WERI-Rb-1 (cell line): ENCODE measurements at regions not wholly inside any gene's neighbourhood (a gene's known extent, or its start where the extent isn't known, plus 50 kb on each side); places are given as distances from the start of the nearest gene placed in this dataset.

Source experiments
- DNase-seq: peaks from one replicate; pipeline ENCODE4 v3.0.0-alpha.2; 2020
- H3K27ac ChIP-seq: fragments of 250-450 bp; sonication (Bioruptor Pico); 2 replicates; pipeline ENCODE4 v1.5.1; 2020; ENCODE audit warnings: mild to moderate bottlenecking, moderate library complexity
- H3K27me3 ChIP-seq: fragments of 250-450 bp; sonication (Bioruptor Pico); 2 replicates; pipeline ENCODE4 v1.5.1; 2021; ENCODE audit warnings: mild to moderate bottlenecking, low read depth, moderate library complexity; ENCODE audit not compliant: insufficient read depth, severe bottlenecking
- H3K36me3 ChIP-seq: fragments of 250-450 bp; sonication (Bioruptor Pico); 2 replicates; pipeline ENCODE4 v1.5.1; 2020; ENCODE audit warnings: mild to moderate bottlenecking, moderate library complexity
- H3K4me3 ChIP-seq: 2 replicates; pipeline ENCODE4 v1.5.1; 2011; ENCODE audit warnings: low read depth, mild to moderate bottlenecking, control low read depth, low read length
- H3K9me3 ChIP-seq: fragments of 250-450 bp; sonication (Bioruptor Pico); 2 replicates; pipeline ENCODE4 v1.5.1; 2021; ENCODE audit warnings: mild to moderate bottlenecking, moderate library complexity; ENCODE audit not compliant: severe bottlenecking
- CTCF ChIP-seq: IDR thresholded peaks from 2 replicates; pipeline ENCODE4 v1.5.1; 2011; ENCODE audit warnings: low read depth, mild to moderate bottlenecking, control low read depth, inconsistent platforms, low read length

DNA sequence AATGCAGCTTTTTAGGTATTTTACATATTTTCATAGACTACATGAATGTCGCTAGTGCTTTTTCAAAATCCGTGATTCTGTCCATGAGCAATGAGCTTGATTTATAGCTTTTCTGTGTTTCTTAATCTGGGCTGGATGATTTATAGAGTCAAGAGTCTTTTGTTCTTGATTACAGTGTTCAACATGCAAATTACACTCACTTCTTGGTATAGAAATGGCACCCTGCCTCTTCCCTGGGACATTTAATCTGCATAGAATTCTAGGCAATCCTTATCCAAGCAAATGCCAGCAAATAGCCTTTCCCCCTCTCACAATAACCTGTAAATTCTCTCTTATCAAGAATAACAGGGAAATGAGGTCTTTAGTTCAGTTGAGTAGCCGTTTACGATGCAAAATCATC is 246.2 kb upstream of the SEMA3C start:
- no peak for TF ChIP-seq CTCF
- Histone ChIP-seq H3K36me3 (no peaks in the 10 kb centered on the region), H3K4me3 (no peak overlapping the region), H3K9me3 (no peaks in the 10 kb centered on the region), H3K27me3 (no peaks in the 10 kb centered on the region), H3K27ac (no peak overlapping the region)
- DNase-seq = no peak

- no peaks in the 10 kb centered on the region for H3K27me3 ChIP-seq
- TF ChIP-seq CTCF = no peak
- no peak overlapping the region for H3K4me3 ChIP-seq
- H3K9me3 ChIP-seq = no peaks in the 10 kb centered on the region
- DNase-seq = no peak
- no peak overlapping the region for H3K27ac ChIP-seq
- H3K36me3 ChIP-seq = no peaks in the 10 kb centered on the region
Measured at GRCh38 chr7:81162771-81163525, 244.1 kb upstream of the SEMA3C start.

GRCh38 chr7:81162234-81162633 is 243.4 kb upstream of the SEMA3C start:
- no peaks in the 10 kb centered on the region for H3K27me3 ChIP-seq
- no peak for DNase-seq
- no peak for TF ChIP-seq CTCF
- no peaks in the 10 kb centered on the region for H3K9me3 ChIP-seq
- H3K4me3 ChIP-seq = no peak overlapping the region
- H3K27ac ChIP-seq = no peak overlapping the region
- H3K36me3 ChIP-seq = no peaks in the 10 kb centered on the region

DNA sequence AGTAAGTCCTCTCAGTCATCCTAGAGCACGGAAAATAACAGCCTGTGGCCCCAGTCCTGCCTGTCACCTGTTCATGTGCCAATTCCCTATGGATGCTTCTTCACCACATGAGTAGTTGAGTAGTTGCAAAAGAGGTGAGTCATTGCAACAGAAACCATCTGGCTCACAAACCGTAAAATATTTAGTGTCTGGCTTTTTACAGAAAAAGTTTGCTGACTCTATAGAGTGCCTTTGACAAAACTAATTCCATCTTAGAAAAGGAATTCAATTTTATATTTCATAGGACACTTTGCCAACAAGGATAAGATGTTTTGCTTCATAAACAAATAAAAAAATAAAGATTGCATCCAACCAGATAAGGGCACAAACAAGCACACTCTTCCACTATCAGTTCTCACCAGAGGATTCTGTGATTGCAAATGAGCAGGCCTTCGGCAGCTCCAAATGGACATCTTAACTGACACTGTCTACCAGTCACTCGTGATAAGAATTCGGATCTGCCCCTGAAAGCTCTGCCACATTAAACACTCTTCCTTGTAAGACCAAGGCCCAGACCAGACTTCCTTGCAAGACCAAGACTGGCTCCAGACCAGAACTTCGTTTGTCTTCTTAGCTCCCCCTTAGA is 242.7 kb upstream of the SEMA3C start:
- no peak for DNase-seq
- TF ChIP-seq CTCF = no peak
- Histone ChIP-seq H3K4me3 (no peak overlapping the region), H3K36me3 (no peaks in the 10 kb centered on the region), H3K9me3 (no peaks in the 10 kb centered on the region), H3K27ac (no peak overlapping the region), H3K27me3 (no peaks in the 10 kb centered on the region)

DNA sequence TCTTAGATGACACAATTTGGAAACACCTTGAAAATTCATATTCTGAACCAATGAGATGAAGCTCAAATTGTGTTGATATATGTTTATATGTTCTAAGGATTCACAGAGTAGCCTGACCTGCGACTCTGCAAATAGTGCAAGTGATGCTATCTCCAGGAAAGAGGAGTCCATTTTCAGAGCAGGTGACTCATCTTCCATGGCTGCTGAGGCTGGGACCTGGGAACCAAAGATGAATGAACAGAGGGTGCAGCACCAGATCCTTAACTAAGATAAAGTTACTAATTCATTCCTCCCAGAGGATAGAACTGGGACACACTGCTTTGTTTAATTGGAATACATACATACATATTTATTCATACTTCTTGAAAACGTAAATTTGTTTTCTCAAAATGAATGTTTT is 240.6 kb upstream of the SEMA3C start:
- no peaks in the 10 kb centered on the region for H3K9me3 ChIP-seq
- no peak for TF ChIP-seq CTCF
- no peak overlapping the region for H3K4me3 ChIP-seq
- no peaks in the 10 kb centered on the region for H3K36me3 ChIP-seq
- H3K27me3 ChIP-seq = no peaks in the 10 kb centered on the region
- no peak for DNase-seq
- no peak overlapping the region for H3K27ac ChIP-seq

- no peak overlapping the region for H3K4me3 ChIP-seq
- no peaks in the 10 kb centered on the region for H3K36me3 ChIP-seq
- H3K9me3 ChIP-seq = no peaks in the 10 kb centered on the region
- no peak for DNase-seq
- no peak overlapping the region for H3K27ac ChIP-seq
- no peak for TF ChIP-seq CTCF
- H3K27me3 ChIP-seq = no peaks in the 10 kb centered on the region
Measured at GRCh38 chr7:81158189-81158588, 239.3 kb upstream of the SEMA3C start.
